ENCODE measurements at regions not wholly inside any gene's neighbourhood (a gene's known extent, or its start where the extent isn't known, plus 50 kb on each side); places are given as distances from the start of the nearest gene placed in this dataset.

DNA sequence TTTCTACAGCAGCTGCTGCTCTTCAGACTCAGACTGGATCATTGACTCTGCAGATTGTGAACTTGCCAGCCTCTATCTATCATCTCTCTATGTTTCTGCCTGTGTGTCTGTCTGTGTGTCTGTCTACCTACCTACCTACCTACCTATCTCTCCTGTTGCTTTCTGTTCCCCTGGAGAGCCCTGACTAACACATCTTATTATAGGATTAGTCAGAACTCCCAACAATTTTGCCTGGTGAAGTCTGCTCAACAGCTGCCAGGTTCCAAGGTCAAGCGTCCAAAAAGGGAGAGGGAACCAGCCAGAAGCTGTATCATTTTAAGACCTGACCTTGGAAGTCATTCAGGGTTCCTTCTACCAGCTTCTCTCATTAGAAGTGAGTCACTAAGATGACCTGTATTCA is 579.0 kb upstream of the DPP6 start:
- no peak overlapping the region for H2AK9ac ChIP-seq (replicated peaks; ENCODE audit: low read depth, low read length, poor library complexity)
- no peak overlapping the region for H3K4me2 ChIP-seq (ENCODE audit: low read depth, low read length)
- DNase-seq (no peak), ATAC-seq (ENCODE audit: low read depth) (no peak)
- no peak overlapping the region for H2AK5ac ChIP-seq (ENCODE audit: low read depth, low read length)
- H3K9me3 ChIP-seq (ENCODE audit: control insufficient read depth, insufficient read depth, low read length), result peaks cover 33% of the 10 kb centered on the region
- no peak overlapping the region for H3K27ac ChIP-seq (ENCODE audit: insufficient read depth, low read length)
- H2BK20ac ChIP-seq (ENCODE audit: low read depth, low read length), result no peak overlapping the region
- dilution Hi-C loops (cut with HindIII; ENCODE audit: low sequenced_read_pairs, unreplicated experiment) (no loop called here), in situ Hi-C loops (cut with MboI; ENCODE audit: low sequenced_read_pairs) (no loop called here), intact Hi-C loops (cut with micrococcal nuclease) (no loop called here)
- no peak overlapping the region for H3K9ac ChIP-seq (ENCODE audit: low read depth, low read length)
- no peaks in the 10 kb centered on the region for H3K27me3 ChIP-seq (ENCODE audit: control insufficient read depth, insufficient read depth, low read length)
- ChIA-PET CTCF (no interaction called here), POLR2A (ENCODE audit: unreplicated experiment) (no interaction called here)
- H3K56ac ChIP-seq (ENCODE audit: extremely low read depth, insufficient read depth, low read length), result no peak overlapping the region
- H2BK15ac ChIP-seq (ENCODE audit: low read depth, low read length), result no peak overlapping the region
- no peak overlapping the region for H4K91ac ChIP-seq (ENCODE audit: insufficient read depth, low read depth, low read length)
- no peak overlapping the region for H4K5ac ChIP-seq (ENCODE audit: low read depth, low read length)
- BruUV-seq (replicated peaks), result no TSS peak
- H3K4me3 ChIP-seq (ENCODE audit: insufficient read depth, low read depth, low read length), result no peak overlapping the region
- no peaks in the 10 kb centered on the region for H3K9me1 ChIP-seq (ENCODE audit: insufficient read depth, low read length)
- no peak overlapping the region for H2BK5ac ChIP-seq (ENCODE audit: low read depth, low read length, poor library complexity, severe bottlenecking)
- no peak overlapping the region for H3K14ac ChIP-seq (replicated peaks; ENCODE audit: low read depth, low read length)
- no peak overlapping the region for H2BK120ac ChIP-seq (ENCODE audit: low read depth, low read length)
- H4K20me1 ChIP-seq (ENCODE audit: insufficient read depth, low read length), result no peaks in the 10 kb centered on the region
- H3K18ac ChIP-seq (ENCODE audit: low read depth, low read length), result no peak overlapping the region
- no peak for TF ChIP-seq NFE2L2 (IDR thresholded peaks at IDR 0.05; ENCODE audit: low read depth, low read length)
- TF ChIP-seq, protein P1, sequence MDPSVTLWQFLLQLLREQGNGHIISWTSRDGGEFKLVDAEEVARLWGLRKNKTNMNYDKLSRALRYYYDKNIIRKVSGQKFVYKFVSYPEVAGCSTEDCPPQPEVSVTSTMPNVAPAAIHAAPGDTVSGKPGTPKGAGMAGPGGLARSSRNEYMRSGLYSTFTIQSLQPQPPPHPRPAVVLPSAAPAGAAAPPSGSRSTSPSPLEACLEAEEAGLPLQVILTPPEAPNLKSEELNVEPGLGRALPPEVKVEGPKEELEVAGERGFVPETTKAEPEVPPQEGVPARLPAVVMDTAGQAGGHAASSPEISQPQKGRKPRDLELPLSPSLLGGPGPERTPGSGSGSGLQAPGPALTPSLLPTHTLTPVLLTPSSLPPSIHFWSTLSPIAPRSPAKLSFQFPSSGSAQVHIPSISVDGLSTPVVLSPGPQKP (IDR thresholded peaks at IDR 0.05; ENCODE audit: borderline replicate concordance, low read depth, low read length), result no peak
- TF ChIP-seq MAFK (IDR thresholded peaks at IDR 0.05; ENCODE audit: low read depth, low read length), result no peak
- TF ChIP-seq RFX5 (IDR thresholded peaks at IDR 0.05; ENCODE audit: low read depth, low read length), result no peak
- no peak for TF ChIP-seq BHLHE40 (IDR thresholded peaks at IDR 0.05; ENCODE audit: low read depth, low read length)
- TF ChIP-seq CEBPB (IDR thresholded peaks at IDR 0.05; ENCODE audit: low read depth, low read length), result no peak
- TF ChIP-seq, protein P2, sequence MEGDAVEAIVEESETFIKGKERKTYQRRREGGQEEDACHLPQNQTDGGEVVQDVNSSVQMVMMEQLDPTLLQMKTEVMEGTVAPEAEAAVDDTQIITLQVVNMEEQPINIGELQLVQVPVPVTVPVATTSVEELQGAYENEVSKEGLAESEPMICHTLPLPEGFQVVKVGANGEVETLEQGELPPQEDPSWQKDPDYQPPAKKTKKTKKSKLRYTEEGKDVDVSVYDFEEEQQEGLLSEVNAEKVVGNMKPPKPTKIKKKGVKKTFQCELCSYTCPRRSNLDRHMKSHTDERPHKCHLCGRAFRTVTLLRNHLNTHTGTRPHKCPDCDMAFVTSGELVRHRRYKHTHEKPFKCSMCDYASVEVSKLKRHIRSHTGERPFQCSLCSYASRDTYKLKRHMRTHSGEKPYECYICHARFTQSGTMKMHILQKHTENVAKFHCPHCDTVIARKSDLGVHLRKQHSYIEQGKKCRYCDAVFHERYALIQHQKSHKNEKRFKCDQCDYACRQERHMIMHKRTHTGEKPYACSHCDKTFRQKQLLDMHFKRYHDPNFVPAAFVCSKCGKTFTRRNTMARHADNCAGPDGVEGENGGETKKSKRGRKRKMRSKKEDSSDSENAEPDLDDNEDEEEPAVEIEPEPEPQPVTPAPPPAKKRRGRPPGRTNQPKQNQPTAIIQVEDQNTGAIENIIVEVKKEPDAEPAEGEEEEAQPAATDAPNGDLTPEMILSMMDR (conservative IDR thresholded peaks at IDR 0.05; ENCODE audit: low read depth, low read length), result no peak
- no peak for TF ChIP-seq POLR2A (IDR thresholded peaks at IDR 0.05; ENCODE audit: low read depth, low read length)
- TF ChIP-seq MXI1 (IDR thresholded peaks at IDR 0.05; ENCODE audit: borderline replicate concordance, low read depth, low read length), result no peak
- TF ChIP-seq RAD21 (IDR thresholded peaks at IDR 0.05; ENCODE audit: low read length), result no peak
- no peak for TF ChIP-seq MAZ (IDR thresholded peaks at IDR 0.05; ENCODE audit: borderline replicate concordance, low read depth, low read length)
- TF ChIP-seq CHD1 (IDR thresholded peaks at IDR 0.05; ENCODE audit: low read depth, low read length), result no peak
- TF ChIP-seq, protein P3, sequence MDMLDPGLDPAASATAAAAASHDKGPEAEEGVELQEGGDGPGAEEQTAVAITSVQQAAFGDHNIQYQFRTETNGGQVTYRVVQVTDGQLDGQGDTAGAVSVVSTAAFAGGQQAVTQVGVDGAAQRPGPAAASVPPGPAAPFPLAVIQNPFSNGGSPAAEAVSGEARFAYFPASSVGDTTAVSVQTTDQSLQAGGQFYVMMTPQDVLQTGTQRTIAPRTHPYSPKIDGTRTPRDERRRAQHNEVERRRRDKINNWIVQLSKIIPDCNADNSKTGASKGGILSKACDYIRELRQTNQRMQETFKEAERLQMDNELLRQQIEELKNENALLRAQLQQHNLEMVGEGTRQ (IDR thresholded peaks at IDR 0.05; ENCODE audit: low read depth, low read length), result no peak
- no peak for TF ChIP-seq SMC3 (IDR thresholded peaks at IDR 0.05; ENCODE audit: low read depth, low read length)
- no peak for TF ChIP-seq FOS (IDR thresholded peaks at IDR 0.05; ENCODE audit: low read depth, low read length)
- TF ChIP-seq RCOR1 (IDR thresholded peaks at IDR 0.05; ENCODE audit: insufficient replicate concordance, low read length), result no peak
- no peaks in the 10 kb centered on the region for H3K79me1 ChIP-seq (ENCODE audit: low read depth in 1 of 2, low read length in 2 of 2)
- H3K36me3 ChIP-seq (ENCODE audit: control insufficient read depth, insufficient read depth, low read length), result no peaks in the 10 kb centered on the region
- WGBS, 2 experiments (ENCODE audit: extremely low coverage in 2 of 2, insufficient read length in 1 of 2), result no CpG with 5 or more reads among the region's 1 CpG
- no peak overlapping the region for H2AFZ ChIP-seq (replicated peaks; ENCODE audit: low read length, poor library complexity)
- no peak overlapping the region for H3K4ac ChIP-seq (ENCODE audit: low read depth, low read length)
- H3K4me1 ChIP-seq (ENCODE audit: control insufficient read depth, insufficient read depth, low read length), result no peaks in the 10 kb centered on the region
- H3K23ac ChIP-seq (ENCODE audit: low read depth, low read length), result no peak overlapping the region
- no peak overlapping the region for H4K8ac ChIP-seq (ENCODE audit: low read depth in 2 of 2, low read length in 2 of 2)
